PC-9 (cell line): ENCODE measurements at regions not wholly inside any gene's neighbourhood (a gene's known extent, or its start where the extent isn't known, plus 50 kb on each side); places are given as distances from the start of the nearest gene placed in this dataset.

ENCODE experiments used
- BruUV-seq: library from RNA; stranded (reverse); fragments of 400-500 nt; replicated peaks from 2 replicates; lab custom pipeline; 2021; lab: Mats Ljungman, UMichigan
- CTCF ChIA-PET: fragments of 300-600 bp; sonication (Branson Sonifier 250); formaldehyde crosslinking; loops from one replicate; lab custom pipeline; 2022; ENCODE audit warnings: antibody characterized with exemption; lab: Charles Lee
- POLR2A ChIA-PET: fragments of 300-600 bp; sonication (Branson Sonifier 250); formaldehyde crosslinking; loops from one replicate; lab custom pipeline; 2022; ENCODE audit warnings: antibody characterized with exemption; ENCODE audit not compliant: unreplicated experiment; lab: Charles Lee
- DNase-seq, 2 experiments: peaks; one replicate each; pipeline versions ENCODE4 v3.0.0 to v3.0.0-alpha.2; 2015 to 2022; ENCODE audit warnings: mixed read lengths in 1 of 2
- H2AFZ ChIP-seq: fragments of 200-600 bp; sonication (generic); 2 replicates; pipeline ENCODE4 v1.8.1; 2017; ENCODE audit warnings: antibody characterized with exemption
- H3F3A ChIP-seq: fragments of 200-600 bp; sonication (generic); 2 replicates; pipeline ENCODE4 v1.8.1; 2017; ENCODE audit warnings: antibody characterized with exemption, mild to moderate bottlenecking, low read depth; ENCODE audit not compliant: insufficient read depth
- H3K27ac ChIP-seq: fragments of 200-600 bp; sonication (generic); 2 replicates; pipeline ENCODE4 v1.6.1; 2016; ENCODE audit warnings: mixed run types
- H3K27me3 ChIP-seq: fragments of 200-600 bp; sonication (generic); 2 replicates; pipeline ENCODE4 v1.6.1; 2016; ENCODE audit warnings: low read depth, mixed run types; ENCODE audit not compliant: insufficient read depth
- H3K36me3 ChIP-seq: fragments of 200-600 bp; sonication (generic); 2 replicates; pipeline ENCODE4 v1.6.1; 2016; ENCODE audit warnings: low read depth, mixed run types
- H3K4me1 ChIP-seq: fragments of 200-600 bp; sonication (generic); replicated peaks from 2 replicates; pipeline ENCODE4 v1.6.1; 2016; ENCODE audit warnings: mixed run types; ENCODE audit not compliant: insufficient read depth
- H3K4me2 ChIP-seq: fragments of 200-600 bp; sonication (generic); 2 replicates; pipeline ENCODE4 v1.6.1; 2017; ENCODE audit warnings: mixed run types
- H3K4me3 ChIP-seq: fragments of 200-600 bp; sonication (generic); 2 replicates; pipeline ENCODE4 v1.6.1; 2016; ENCODE audit warnings: mixed run types
- H3K79me2 ChIP-seq: fragments of 200-600 bp; sonication (generic); 2 replicates; pipeline ENCODE4 v1.6.1; 2017; ENCODE audit warnings: low read depth, mixed run types
- H3K9me2 ChIP-seq: fragments of 200-600 bp; sonication (generic); 2 replicates; pipeline ENCODE4 v1.8.1; 2017; ENCODE audit warnings: mild to moderate bottlenecking; ENCODE audit not compliant: insufficient read depth
- H3K9me3 ChIP-seq: fragments of 200-600 bp; sonication (generic); 2 replicates; pipeline ENCODE4 v1.8.1; 2016; ENCODE audit warnings: low read depth; ENCODE audit not compliant: insufficient read depth
- H4K20me1 ChIP-seq: fragments of 200-600 bp; sonication (generic); 2 replicates; pipeline ENCODE4 v1.8.1; 2017; ENCODE audit not compliant: insufficient read depth
- EZH2 ChIP-seq: fragments of 200-600 bp; sonication (generic); IDR thresholded peaks from 2 replicates; pipeline ENCODE4 v1.8.0; 2017; ENCODE audit warnings: antibody characterized with exemption, low read depth
- intact Hi-C: fragments of 100-400 bp; cut with micrococcal nuclease; formaldehyde crosslinking; loops from one replicate; pipeline ENCODE4 v1.10.0; 2022; ENCODE audit not compliant: unreplicated experiment
- TF ChIP-seq, protein P1 (sequence below): fragments of 200-600 bp; sonication (generic); conservative IDR thresholded peaks from 2 replicates; pipeline ENCODE4 v1.6.1; 2017; ENCODE audit warnings: mixed run types, antibody characterized with exemption, mild to moderate bottlenecking, moderate library complexity

DNA sequence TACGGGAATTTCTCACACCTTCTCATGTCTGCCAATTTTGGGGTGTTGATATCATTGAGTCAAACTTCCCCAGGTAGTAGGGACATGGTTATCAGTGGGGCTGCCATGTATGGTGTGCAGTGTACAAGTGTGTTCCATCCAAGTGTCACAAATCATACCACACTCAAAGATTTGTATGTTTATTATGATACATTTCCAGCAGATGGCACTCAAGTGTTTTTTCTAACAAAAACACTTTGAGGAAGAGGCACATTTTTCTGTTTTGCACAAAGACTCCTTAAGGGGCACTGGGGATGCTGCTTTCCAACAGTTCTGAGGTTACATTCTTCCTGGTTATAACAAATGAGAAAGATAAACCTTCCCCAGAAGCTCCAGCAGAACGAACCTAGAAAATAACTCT is 414.5 kb downstream of the REEP3 start:
- Histone ChIP-seq H3K4me3 (no peak overlapping the region), H3K4me1 (no peaks in the 10 kb centered on the region), H4K20me1 (no peaks in the 10 kb centered on the region), H3F3A (no peaks in the 10 kb centered on the region), H3K27me3 (peaks cover 12% of the 10 kb centered on the region; the same call in 1 of the 2 replicates), H3K4me2 (no peak overlapping the region), H3K36me3 (no peaks in the 10 kb centered on the region), H3K9me2 (no peaks in the 10 kb centered on the region), H2AFZ (no peak overlapping the region), H3K9me3 (no peaks in the 10 kb centered on the region), H3K27ac (no peak overlapping the region), H3K79me2 (no peaks in the 10 kb centered on the region)
- DNase-seq: no peak
- ChIA-PET POLR2A (no interaction called here), CTCF (no interaction called here)
- no TSS peak for BruUV-seq
- intact Hi-C loops: no loop called here
- TF ChIP-seq, protein P1, sequence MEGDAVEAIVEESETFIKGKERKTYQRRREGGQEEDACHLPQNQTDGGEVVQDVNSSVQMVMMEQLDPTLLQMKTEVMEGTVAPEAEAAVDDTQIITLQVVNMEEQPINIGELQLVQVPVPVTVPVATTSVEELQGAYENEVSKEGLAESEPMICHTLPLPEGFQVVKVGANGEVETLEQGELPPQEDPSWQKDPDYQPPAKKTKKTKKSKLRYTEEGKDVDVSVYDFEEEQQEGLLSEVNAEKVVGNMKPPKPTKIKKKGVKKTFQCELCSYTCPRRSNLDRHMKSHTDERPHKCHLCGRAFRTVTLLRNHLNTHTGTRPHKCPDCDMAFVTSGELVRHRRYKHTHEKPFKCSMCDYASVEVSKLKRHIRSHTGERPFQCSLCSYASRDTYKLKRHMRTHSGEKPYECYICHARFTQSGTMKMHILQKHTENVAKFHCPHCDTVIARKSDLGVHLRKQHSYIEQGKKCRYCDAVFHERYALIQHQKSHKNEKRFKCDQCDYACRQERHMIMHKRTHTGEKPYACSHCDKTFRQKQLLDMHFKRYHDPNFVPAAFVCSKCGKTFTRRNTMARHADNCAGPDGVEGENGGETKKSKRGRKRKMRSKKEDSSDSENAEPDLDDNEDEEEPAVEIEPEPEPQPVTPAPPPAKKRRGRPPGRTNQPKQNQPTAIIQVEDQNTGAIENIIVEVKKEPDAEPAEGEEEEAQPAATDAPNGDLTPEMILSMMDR: no peak; the same call in 1 of the 2 replicates
- no peak for TF ChIP-seq EZH2

DNA sequence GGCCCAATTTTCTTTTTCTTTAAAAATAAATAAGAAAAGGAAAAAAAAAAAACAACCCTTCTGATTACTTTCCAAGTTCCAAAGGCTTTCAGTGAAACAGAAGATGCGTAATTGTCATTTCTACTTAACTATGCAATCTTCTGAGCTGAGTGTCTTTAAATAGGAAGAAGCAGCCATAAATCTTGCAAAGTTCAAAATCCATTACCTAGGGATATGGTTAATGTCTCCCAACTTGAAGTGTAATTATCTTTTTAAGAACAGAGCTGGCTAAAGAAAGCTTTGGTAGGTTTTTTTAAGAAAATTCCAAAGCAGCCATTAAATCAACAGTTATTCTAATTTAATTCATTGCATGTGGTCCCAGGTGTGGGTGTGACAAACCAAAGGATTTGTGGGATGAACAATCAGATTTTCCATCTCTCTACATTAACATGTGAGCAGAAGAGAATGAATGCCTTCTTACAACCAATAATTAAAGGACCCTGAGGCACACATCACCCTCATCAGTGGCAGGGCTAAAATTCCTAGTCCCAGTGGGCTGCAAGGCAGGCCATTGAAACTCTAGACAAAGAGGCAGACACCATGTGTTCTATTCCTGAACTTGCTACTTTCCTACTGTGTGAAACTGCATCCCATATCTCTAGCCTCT is 419.2 kb downstream of the REEP3 start:
- H3K27me3 ChIP-seq: peaks cover 12% of the 10 kb centered on the region; the same call in 1 of the 2 replicates
- no peak for DNase-seq
- no TSS peak for BruUV-seq
- no peak overlapping the region for H3K4me2 ChIP-seq
- no peaks in the 10 kb centered on the region for H3K36me3 ChIP-seq
- H2AFZ ChIP-seq: no peak overlapping the region
- no peaks in the 10 kb centered on the region for H3K9me2 ChIP-seq
- no peaks in the 10 kb centered on the region for H3K9me3 ChIP-seq
- H3F3A ChIP-seq: no peaks in the 10 kb centered on the region
- TF ChIP-seq, protein P1: no peak
- no peak for TF ChIP-seq EZH2
- no peaks in the 10 kb centered on the region for H4K20me1 ChIP-seq
- ChIA-PET POLR2A (no interaction called here), CTCF (interaction anchor here (0.7 kb wide), 1 partner anchor 74 kb away, joined by 3 read pairs; no protein-coding TSS in a partner anchor)
- H3K4me3 ChIP-seq: no peak overlapping the region
- no peaks in the 10 kb centered on the region for H3K79me2 ChIP-seq
- H3K27ac ChIP-seq: no peak overlapping the region
- intact Hi-C loops: no loop called here
- H3K4me1 ChIP-seq: no peaks in the 10 kb centered on the region

DNA sequence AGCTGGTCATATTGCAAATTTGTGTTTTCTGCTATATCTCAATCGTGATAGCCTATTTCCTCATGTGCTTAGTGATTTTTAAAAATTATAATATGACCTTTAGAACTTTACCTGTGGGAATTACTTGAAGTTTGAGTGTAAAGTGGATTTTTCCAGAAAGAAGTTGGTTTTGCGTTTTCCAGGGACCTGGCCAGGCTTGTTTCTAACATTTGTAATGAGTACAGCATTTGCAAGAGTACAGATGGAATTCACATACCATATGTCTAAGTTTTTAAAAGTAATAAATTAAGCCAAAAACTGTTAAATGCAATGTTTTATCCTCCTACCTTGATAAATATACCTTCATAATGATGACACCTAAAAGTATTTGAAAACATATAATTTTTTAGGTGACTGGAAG is 443.2 kb downstream of the REEP3 start:
- Histone ChIP-seq H2AFZ (no peak overlapping the region), H3K79me2 (no peaks in the 10 kb centered on the region), H3K4me1 (no peaks in the 10 kb centered on the region), H3K9me2 (no peaks in the 10 kb centered on the region), H3K4me2 (no peak overlapping the region), H3K27me3 (no peaks in the 10 kb centered on the region), H3K9me3 (0 out of 2 replicates have a peak, but pooled peaks cover 5% of the 10 kb centered on the region), H3K27ac (no peak overlapping the region), H3K36me3 (no peaks in the 10 kb centered on the region), H3F3A (no peaks in the 10 kb centered on the region), H4K20me1 (no peaks in the 10 kb centered on the region), H3K4me3 (no peak overlapping the region)
- BruUV-seq: no TSS peak
- ChIA-PET CTCF (no interaction called here), POLR2A (no interaction called here)
- TF ChIP-seq, protein P1: no peak
- TF ChIP-seq EZH2: no peak
- DNase-seq: no peak
- intact Hi-C loops: no loop called here
